Left lung (tissue), 4 donors: ENCODE measurements at regions not wholly inside any gene's neighbourhood (a gene's known extent, or its start where the extent isn't known, plus 50 kb on each side); places are given as distances from the start of the nearest gene placed in this dataset.
"Not testable (repeated sequence)": the region's sequence is repeated elsewhere in the genome, so short reads cannot be mapped to it uniquely, and the experiment has no call there.

ENCODE experiments used
- ATAC-seq: fragments of 200-7000 bp; cut with Tn5 transposase; one replicate; pipeline ENCODE4 v1.9.1; 2020; ENCODE audit warnings: moderate library complexity
- DNase-seq, 4 donors: peaks; one replicate each; pipeline ENCODE4 v3.0.0-alpha.2; 2013 to 2020
- H3K27ac ChIP-seq, 2 donors: fragments of 200-600 bp; sonication (generic) in 1 of 2; one replicate each; pipeline versions ENCODE4 v1.5.0 to v1.8.0; 2020 to 2021
- H3K27me3 ChIP-seq, 2 donors: fragments of 200-600 bp; sonication (generic) in 1 of 2; one replicate each; pipeline versions ENCODE4 v1.5.0 to v1.8.0; 2020 to 2021
- H3K36me3 ChIP-seq, 2 donors: fragments of 200-600 bp; sonication (generic) in 1 of 2; one replicate each; pipeline versions ENCODE4 v1.5.0 to v1.8.0; 2020 to 2021
- H3K4me1 ChIP-seq, 2 donors: fragments of 200-600 bp; one replicate each; pipeline ENCODE4 v1.8.0; 2021
- H3K4me3 ChIP-seq, 2 donors: fragments of 200-600 bp; sonication (generic) in 1 of 2; one replicate each; pipeline versions ENCODE4 v1.5.0 to v1.8.0; 2020 to 2021; ENCODE audit warnings: mild to moderate bottlenecking in 1 of 2
- H3K9me3 ChIP-seq, 2 donors: fragments of 200-600 bp; sonication (generic) in 1 of 2; one replicate each; pipeline versions ENCODE4 v1.5.0 to v1.8.0; 2020 to 2021
- intact Hi-C, 2 donors: fragments of 100-400 bp; cut with DNase I; formaldehyde crosslinking; loops; one replicate each; pipeline versions ENCODE4 v1.11.2 to v1.14.2; 2022
- TF ChIP-seq, protein P1 (sequence below), 2 donors: fragments of 200-600 bp; sonication (generic) in 1 of 2; IDR thresholded peaks; one replicate each; pipeline versions ENCODE4 v1.5.0 to v1.8.0; 2021; ENCODE audit warnings: antibody characterized with exemption in 2 of 2
- donor health status: DM: no; HTN: yes; CAD: no.
- donor health status: DM: no; HTN: no; CAD: no.

GRCh38 chr4:135485371-135485770 lies 1283.8 kb upstream of the PABPC4L start:
- Histone ChIP-seq H3K27ac (no peak overlapping the region), H3K36me3 (no peaks in the 10 kb centered on the region), H3K27me3 (no peaks in the 10 kb centered on the region), H3K9me3 (no peaks in the 10 kb centered on the region), H3K4me1 (no peaks in the 10 kb centered on the region), H3K4me3 (no peak overlapping the region)
- DNase-seq (no peak), ATAC-seq (no peak)
- intact Hi-C loops: no loop called here
- TF ChIP-seq, protein P1, sequence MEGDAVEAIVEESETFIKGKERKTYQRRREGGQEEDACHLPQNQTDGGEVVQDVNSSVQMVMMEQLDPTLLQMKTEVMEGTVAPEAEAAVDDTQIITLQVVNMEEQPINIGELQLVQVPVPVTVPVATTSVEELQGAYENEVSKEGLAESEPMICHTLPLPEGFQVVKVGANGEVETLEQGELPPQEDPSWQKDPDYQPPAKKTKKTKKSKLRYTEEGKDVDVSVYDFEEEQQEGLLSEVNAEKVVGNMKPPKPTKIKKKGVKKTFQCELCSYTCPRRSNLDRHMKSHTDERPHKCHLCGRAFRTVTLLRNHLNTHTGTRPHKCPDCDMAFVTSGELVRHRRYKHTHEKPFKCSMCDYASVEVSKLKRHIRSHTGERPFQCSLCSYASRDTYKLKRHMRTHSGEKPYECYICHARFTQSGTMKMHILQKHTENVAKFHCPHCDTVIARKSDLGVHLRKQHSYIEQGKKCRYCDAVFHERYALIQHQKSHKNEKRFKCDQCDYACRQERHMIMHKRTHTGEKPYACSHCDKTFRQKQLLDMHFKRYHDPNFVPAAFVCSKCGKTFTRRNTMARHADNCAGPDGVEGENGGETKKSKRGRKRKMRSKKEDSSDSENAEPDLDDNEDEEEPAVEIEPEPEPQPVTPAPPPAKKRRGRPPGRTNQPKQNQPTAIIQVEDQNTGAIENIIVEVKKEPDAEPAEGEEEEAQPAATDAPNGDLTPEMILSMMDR (IDR thresholded peaks at IDR 0.05): no peak

DNA sequence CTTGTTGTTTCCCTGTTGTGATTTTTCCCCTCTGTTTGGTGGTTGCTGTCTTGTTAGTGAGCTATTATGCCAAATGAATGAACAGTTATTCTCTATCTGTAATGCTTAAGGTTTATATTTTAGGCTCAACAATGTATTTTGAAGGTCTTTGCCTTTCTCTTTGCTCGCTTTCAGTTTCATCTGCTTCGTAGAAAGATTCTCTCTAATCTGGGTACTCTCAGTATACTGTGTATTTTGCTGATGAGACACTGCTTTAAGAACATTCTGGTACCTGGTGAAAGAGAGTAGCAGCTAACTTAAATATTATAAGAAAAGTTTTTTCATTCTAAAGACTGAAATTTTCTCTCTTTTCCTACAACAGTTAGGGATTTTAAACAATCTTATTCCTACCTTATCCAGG lies 1274.7 kb upstream of the PABPC4L start:
- Histone ChIP-seq H3K27me3 (no peaks in the 10 kb centered on the region), H3K4me1 (no peaks in the 10 kb centered on the region), H3K4me3 (no peak overlapping the region), H3K27ac (no peak overlapping the region), H3K9me3 (no peaks in the 10 kb centered on the region), H3K36me3 (no peaks in the 10 kb centered on the region)
- TF ChIP-seq, protein P1 (IDR thresholded peaks at IDR 0.05): no peak
- intact Hi-C loops: no loop called here
- ATAC-seq (no peak), DNase-seq (no peak)

GRCh38 chr4:135464311-135464710 lies 1262.7 kb upstream of the PABPC4L start:
- Histone ChIP-seq H3K4me3 (no peak overlapping the region), H3K27ac (no peak overlapping the region), H3K9me3 (peaks cover 0 to 3% of the 10 kb centered on the region in 2 donors), H3K36me3 (no peaks in the 10 kb centered on the region), H3K4me1 (no peaks in the 10 kb centered on the region), H3K27me3 (no peaks in the 10 kb centered on the region)
- intact Hi-C loops: no loop called here
- ATAC-seq: no peak
- TF ChIP-seq, protein P1 (IDR thresholded peaks at IDR 0.05): no peak
- DNase-seq: no peak

DNA sequence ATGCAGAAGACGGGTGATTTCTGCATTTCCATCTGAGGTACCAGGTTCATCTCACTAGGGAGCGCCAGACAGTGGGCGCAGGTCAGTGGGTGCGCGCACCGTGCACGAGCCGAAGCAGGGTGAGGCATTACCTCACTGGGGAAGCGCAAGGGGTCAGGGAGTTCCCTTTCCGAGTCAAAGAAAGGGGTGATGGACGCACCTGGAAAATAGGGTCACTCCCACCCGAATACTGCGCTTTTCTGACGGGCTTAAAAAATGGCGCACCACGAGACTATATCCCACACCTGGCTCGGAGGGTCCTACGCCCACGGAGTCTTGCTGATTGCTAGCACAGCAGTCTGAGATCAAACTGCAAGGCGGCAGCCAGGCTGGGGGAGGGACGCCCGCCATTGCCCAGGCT lies 1246.0 kb upstream of the PABPC4L start:
- H3K36me3 ChIP-seq, H3K27ac ChIP-seq, DNase-seq, H3K4me1 ChIP-seq, intact Hi-C loops, H3K27me3 ChIP-seq, H3K9me3 ChIP-seq, H3K4me3 ChIP-seq, ATAC-seq: not testable (repeated sequence)

DNA sequence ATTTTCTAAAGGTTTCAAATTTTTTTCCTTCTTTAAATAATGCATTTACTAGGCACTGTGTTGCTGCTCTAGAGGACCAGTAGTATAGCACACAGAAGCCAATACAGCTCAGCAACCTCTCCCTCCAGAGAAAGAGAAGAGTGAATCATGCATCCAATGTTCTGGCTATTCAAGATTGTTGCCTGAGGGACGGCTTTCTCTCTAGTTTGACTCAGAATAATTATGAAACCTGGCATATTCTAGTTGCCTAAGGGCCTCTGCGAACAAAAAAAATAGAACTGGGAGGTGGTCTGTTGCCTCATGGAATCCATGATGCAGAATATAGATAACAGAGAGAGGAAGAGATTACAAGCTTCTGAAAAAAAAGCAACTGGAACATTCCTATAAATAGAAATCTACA lies 1233.3 kb upstream of the PABPC4L start:
- Histone ChIP-seq H3K27me3 (no peaks in the 10 kb centered on the region), H3K4me3 (no peak overlapping the region), H3K4me1 (no peaks in the 10 kb centered on the region), H3K27ac (no peak overlapping the region), H3K9me3 (peaks cover 0 to 13% of the 10 kb centered on the region in 2 donors), H3K36me3 (no peaks in the 10 kb centered on the region)
- no peak for DNase-seq
- TF ChIP-seq, protein P1 (IDR thresholded peaks at IDR 0.05): no peak
- intact Hi-C loops: no loop called here
- no peak for ATAC-seq

DNA sequence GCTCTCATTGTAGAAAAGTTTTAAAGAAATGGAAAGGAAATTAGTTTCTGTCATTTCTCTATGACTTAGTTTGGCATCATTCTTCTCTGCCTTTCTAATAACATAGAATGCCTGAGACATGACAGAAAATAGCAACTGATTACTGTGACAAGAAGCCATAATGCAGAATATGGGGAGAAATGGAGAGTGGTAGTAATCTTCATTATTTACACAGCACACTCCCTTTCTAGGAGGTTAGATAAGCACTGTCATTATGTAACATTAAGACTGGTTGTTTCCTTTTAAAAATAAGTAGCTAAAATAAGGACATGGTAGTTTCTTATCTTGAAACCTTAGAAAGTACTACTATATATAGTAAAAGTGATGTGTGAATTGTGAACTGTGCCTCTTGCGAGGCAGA lies 1227.9 kb upstream of the PABPC4L start:
- TF ChIP-seq, protein P1 (IDR thresholded peaks at IDR 0.05): no peak
- Histone ChIP-seq H3K27ac (no peak overlapping the region), H3K36me3 (no peaks in the 10 kb centered on the region), H3K4me1 (no peaks in the 10 kb centered on the region), H3K27me3 (no peaks in the 10 kb centered on the region), H3K9me3 (no peaks in the 10 kb centered on the region), H3K4me3 (no peak overlapping the region)
- no peak for ATAC-seq
- no peak for DNase-seq
- intact Hi-C loops: no loop called here
